ENCODE measurements at regions not wholly inside any gene's neighbourhood (a gene's known extent, or its start where the extent isn't known, plus 50 kb on each side); places are given as distances from the start of the nearest gene placed in this dataset.

- no peak for DNase-seq
Measured at GRCh38 chr22:47647181-47647580, 884.7 kb downstream of the TBC1D22A start.

GRCh38 chr22:47645923-47646322 is 883.5 kb downstream of the TBC1D22A start:
- no peak for DNase-seq

GRCh38 chr22:47645450-47645914 is 883.0 kb downstream of the TBC1D22A start:
- no peak for DNase-seq

- DNase-seq: no peak
Measured at GRCh38 chr22:47634347-47634746, 871.9 kb downstream of the TBC1D22A start.

GRCh38 chr22:47633111-47633510 is 870.7 kb downstream of the TBC1D22A start:
- DNase-seq: no peak

DNA sequence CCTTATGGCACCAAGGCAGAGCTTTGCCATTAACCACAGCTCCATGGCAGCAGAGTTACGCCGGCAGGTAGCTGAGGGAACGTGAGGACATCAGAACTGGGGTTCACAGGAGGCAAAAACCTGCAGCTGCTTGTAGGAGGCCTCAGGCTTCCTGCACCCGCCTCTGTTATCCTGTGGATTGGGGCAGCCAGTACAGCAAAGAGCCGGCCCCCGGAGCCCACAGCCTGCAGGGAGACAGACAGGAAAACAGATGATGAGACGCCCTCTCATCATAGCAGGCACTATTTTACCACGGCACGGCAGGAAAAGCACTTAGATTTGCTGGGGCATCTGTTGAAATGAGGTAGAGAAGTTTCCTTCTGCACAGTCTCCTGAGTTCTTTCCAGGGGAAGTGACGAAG is 870.3 kb downstream of the TBC1D22A start:
- no peak for DNase-seq

- no peak for DNase-seq
Measured at GRCh38 chr22:47631571-47632102, 869.2 kb downstream of the TBC1D22A start.

GRCh38 chr22:47630741-47631534 is 868.5 kb downstream of the TBC1D22A start:
- no peak for DNase-seq

- DNase-seq: no peak
Measured at GRCh38 chr22:47629791-47630655, 867.6 kb downstream of the TBC1D22A start.

DNA sequence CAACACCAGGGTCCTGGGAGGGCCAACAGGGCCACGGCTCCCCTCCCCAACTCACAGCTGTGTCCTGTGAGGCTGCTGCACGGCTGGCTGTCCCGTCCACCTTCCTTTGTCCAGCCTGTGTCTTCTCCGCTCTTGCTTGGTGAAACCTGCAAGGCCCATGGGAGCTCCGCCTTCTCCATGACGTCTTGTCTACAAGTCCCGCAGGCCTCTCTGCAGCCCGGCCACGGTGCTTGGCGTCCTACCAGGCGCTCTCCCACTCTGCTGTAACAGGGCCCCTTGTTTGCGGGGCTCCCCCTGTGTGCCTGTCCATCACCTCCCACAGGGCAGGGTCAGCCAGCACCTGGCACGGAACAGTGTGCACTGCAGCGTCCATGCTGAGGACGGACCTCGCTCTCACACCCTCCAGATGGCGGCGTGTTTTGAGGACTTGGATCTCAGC is 866.8 kb downstream of the TBC1D22A start:
- no peak for DNase-seq

GRCh38 chr22:47628477-47629272 is 866.2 kb downstream of the TBC1D22A start:
- no peak for DNase-seq

DNA sequence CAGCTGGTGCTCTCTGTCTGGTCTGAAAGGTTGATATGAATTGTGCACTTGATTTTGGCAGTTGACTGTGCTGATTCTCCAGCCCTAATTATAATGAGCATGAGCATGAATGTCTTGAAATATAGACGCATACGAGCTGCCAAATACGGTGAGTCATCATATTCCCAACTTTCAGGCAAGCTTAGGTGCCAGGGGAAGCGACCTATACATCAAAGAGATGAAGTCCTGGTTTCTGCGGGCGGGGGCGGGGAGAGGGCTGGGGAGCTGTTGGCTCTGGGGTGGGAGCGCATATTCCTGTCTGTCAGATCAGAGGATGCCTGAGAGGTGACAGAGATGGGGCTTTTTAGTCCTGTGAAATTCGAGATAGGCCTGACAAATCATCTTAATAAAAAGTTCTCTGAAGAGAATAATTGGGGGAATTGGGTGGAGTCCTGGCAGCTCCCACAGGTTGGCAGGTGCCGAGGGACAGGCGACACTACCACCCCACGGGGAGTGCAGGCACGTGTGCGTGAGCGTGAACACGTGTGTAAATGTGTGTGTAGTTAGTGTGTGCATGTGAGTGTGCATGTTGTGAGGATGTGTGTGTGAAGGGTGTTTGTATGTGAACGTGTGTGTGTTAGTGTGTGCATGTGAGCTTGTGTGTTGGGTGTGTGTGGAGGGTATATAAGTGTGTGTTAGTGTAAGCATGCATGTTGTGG is 865.3 kb downstream of the TBC1D22A start:
- DNase-seq: no peak

DNA sequence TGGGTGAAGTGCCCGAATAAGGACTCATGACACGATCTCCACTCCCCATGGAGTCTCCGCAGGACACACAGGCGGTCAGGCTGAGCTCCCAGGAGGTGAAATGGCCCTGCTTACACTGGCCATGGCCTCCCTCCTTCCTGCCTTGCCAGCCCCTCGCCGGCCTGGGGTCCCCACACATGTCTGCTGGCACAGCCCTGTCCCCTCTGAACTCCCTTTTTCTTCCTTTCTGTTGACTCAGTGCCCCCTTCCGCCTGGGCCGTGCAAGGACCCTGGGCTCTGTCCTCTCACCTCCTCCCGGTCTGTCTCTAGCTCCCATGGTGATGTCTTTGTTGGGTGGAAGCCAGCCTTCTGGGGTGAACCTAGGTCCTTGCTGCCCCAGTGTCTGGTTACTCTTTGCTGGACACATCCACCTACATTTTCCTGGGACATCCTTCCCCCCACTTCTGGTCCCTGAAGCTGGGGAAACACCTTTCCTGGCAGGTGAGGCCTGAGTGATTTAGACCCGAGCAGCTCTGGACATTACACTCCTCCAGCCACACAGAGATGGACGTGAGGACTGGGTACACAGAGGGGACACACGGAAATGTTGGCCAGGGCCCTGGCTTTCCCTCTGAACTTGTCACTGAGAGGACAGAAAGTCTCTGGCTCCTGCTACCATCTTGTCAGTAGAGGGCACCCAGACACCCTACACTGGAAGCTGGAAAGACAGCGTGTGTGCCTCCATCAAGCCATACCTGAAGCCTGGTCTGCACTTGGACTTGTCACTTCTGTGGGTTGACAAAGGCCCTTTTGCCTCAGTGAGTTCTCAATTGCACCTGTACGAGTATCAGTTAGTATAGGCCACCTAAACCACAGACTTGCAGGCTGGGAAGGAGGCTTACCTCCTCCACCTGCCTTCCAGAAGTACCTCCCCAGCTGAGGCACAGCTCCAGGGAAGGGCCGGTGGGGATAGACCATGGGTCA is 864.3 kb downstream of the TBC1D22A start:
- no peak for DNase-seq

GRCh38 chr22:47625531-47626427 is 863.3 kb downstream of the TBC1D22A start:
- DNase-seq: no peak

GRCh38 chr22:47625013-47625385 is 862.5 kb downstream of the TBC1D22A start:
- no peak for DNase-seq

DNA sequence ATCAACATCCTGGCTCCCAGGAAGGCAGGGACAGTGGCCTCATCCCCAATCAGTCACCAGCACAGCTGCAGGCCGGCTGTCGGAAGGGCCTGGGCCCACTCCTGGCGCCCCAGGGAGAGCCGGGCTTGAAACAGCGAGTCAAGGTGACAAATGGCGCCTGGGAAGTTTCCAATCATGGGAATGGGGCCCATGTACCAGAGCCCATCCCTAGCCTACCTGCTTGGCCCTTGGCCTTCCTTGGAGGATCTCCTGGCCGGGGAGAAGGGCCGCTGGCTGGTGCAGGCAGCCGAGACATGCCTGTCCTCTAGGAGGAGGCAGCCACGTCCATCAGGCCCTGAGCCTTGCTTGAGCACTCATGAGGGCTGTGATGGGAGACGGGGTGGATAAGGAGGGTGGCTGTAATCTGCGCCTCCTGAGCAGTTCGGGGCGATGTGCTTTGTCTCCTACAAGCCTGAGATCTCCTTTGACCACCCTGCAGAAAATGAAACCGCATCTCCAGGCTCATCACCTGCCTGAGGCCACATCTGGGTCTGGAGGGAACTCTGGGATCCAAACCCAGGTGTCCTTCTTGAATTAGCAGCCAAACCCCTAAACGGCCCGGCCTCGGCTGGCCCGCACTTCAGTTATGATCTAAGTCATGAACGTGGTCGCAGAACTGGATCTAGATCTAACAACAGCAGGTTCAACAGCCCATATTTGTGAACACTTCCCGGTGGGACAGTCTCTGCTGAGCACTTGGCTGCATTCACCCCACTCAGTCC is 862.0 kb downstream of the TBC1D22A start:
- DNase-seq: no peak

- DNase-seq: no peak
Measured at GRCh38 chr22:47623763-47624148, 861.3 kb downstream of the TBC1D22A start.

DNA sequence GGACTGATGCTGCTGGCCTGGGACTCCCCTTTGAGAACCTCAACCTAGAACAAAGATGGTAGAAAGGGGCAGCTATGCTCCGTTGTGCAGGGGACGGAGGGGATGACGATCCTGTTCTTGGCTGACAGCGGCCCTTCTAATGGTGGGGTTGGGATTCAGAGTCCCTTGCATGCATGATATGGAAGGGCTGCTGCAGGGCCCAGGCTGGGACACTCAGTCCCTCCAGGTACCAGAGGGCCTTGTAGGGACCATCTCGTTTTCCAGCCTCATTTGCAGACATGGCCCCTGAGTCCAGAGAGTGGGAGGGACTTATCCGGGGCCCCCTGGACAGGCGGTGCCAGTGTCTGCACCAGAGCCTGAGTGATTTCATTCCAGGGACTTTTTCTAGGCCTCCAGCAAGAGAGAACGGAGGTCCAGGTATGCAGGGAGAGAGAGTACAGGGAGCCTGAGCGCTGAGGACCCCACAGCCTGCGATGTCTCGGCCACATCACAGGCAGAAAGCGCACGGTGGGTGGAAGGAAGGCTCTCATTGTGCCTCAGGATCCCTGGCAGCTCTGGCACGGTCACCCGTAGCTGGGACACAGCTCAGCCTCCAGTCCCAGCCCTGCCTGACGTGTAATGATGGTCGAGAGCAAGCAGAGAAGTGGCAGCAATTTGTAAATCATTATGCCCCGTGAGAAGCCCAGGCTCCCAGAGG is 860.8 kb downstream of the TBC1D22A start:
- DNase-seq: no peak

Data from GOT3 (cell line).